OCI-LY1 (cell line): ENCODE measurements at regions not wholly inside any gene's neighbourhood (a gene's known extent, or its start where the extent isn't known, plus 50 kb on each side); places are given as distances from the start of the nearest gene placed in this dataset.

Experiments
- CTCF ChIP-seq: fragments of 200-600 bp; sonication (generic), shearing (Covaris generic); IDR thresholded peaks from 2 replicates; pipeline ENCODE4 v1.5.1; 2017; ENCODE audit warnings: mild to moderate bottlenecking, antibody characterized with exemption, low read length, moderate library complexity, mixed read lengths
- EZH2 ChIP-seq: fragments of 200-600 bp; sonication (generic), shearing (Covaris generic); IDR thresholded peaks from 2 replicates; pipeline ENCODE4 v1.8.0; 2017; ENCODE audit warnings: borderline replicate concordance, mixed run types, mild to moderate bottlenecking, antibody characterized with exemption, low read length, moderate library complexity, mixed read lengths

- TF ChIP-seq CTCF (no peak), EZH2 (no peak)
Measured at GRCh38 chr2:7835151-7835550, 846.7 kb upstream of the ID2 start.
